ENCODE measurements at regions not wholly inside any gene's neighbourhood (a gene's known extent, or its start where the extent isn't known, plus 50 kb on each side); places are given as distances from the start of the nearest gene placed in this dataset.

DNA sequence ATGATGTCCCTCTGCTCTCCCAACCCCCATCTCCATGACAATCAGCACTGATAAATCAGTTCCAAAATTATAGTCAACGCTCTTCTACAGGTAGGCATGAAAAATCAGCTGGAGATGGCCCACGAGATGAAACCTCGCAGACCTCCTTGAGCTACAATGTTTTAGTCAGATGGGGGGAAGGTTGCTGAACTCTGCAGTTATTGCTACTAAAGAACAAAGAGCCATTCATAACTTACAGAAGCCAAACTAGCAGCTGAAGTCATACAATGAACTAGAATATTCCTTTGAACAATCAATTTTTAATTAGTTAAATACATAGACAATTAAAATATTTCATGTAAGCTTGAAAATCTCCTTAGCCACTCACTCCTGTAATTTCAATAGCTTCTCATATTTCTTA, 179.2 kb downstream of the NHLRC3 start:
- in situ Hi-C loops (cut with HindIII; ENCODE audit: low pct_ligation_motif_present, low pct_unique_long_range_greater_than_20kb, low sequenced_read_pairs), result no loop called here
- DNase-seq, result no peak

- in situ Hi-C loops (cut with HindIII; ENCODE audit: low pct_ligation_motif_present, low pct_unique_long_range_greater_than_20kb, low sequenced_read_pairs), result no loop called here
- DNase-seq, result no peak
Measured at GRCh38 chr13:39224671-39225240, 186.5 kb downstream of the NHLRC3 start.

- in situ Hi-C loops (cut with HindIII; ENCODE audit: low pct_ligation_motif_present, low pct_unique_long_range_greater_than_20kb, low sequenced_read_pairs), result no loop called here
- DNase-seq, result no peak
Measured at GRCh38 chr13:39225860-39226259, 187.6 kb downstream of the NHLRC3 start.

GRCh38 chr13:39226359-39226758, 188.1 kb downstream of the NHLRC3 start:
- DNase-seq, result no peak
- in situ Hi-C loops (cut with HindIII; ENCODE audit: low pct_ligation_motif_present, low pct_unique_long_range_greater_than_20kb, low sequenced_read_pairs), result no loop called here

GRCh38 chr13:39232401-39232980, 194.2 kb downstream of the NHLRC3 start:
- in situ Hi-C loops (cut with HindIII; ENCODE audit: low pct_ligation_motif_present, low pct_unique_long_range_greater_than_20kb, low sequenced_read_pairs), result no loop called here
- no peak for DNase-seq

- in situ Hi-C loops (cut with HindIII; ENCODE audit: low pct_ligation_motif_present, low pct_unique_long_range_greater_than_20kb, low sequenced_read_pairs), result no loop called here
- DNase-seq, result no peak
Measured at GRCh38 chr13:39232999-39233398, 194.7 kb downstream of the NHLRC3 start.

GRCh38 chr13:39233519-39233918, 195.3 kb downstream of the NHLRC3 start:
- in situ Hi-C loops (cut with HindIII; ENCODE audit: low pct_ligation_motif_present, low pct_unique_long_range_greater_than_20kb, low sequenced_read_pairs), result no loop called here
- no peak for DNase-seq

DNA sequence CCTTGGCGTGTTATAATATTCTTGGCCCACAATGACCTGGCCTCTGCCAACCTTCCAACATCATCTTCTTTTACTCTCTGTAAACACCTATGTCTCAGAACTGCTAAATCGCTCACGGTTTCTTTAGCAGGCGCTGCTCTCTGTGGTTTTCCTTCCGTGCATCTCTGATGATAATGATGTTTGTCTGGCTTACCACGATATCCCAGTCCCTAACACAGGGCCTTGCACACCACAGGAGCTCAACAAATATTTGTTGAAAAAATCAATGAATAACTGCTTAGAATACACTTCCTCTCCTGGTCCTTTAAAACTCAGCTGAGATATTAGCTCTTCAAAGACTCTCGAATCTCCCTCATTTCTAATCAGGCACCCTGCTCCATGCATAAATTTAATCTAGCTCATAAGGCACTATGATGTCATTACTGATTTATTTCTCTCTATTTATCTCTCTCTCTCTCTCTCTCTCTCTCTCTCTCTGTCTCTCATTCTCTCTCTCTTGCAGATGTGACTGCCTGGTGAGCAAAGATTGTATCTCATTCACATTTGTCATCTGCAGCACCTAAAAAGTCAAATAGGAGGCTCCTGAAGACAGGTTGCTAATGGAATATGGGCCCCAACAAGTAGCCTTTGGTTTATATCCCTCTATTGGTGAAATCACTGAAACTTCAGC, 206.4 kb downstream of the NHLRC3 start:
- in situ Hi-C loops (cut with HindIII; ENCODE audit: low pct_ligation_motif_present, low pct_unique_long_range_greater_than_20kb, low sequenced_read_pairs), result no loop called here
- no peak for DNase-seq

DNA sequence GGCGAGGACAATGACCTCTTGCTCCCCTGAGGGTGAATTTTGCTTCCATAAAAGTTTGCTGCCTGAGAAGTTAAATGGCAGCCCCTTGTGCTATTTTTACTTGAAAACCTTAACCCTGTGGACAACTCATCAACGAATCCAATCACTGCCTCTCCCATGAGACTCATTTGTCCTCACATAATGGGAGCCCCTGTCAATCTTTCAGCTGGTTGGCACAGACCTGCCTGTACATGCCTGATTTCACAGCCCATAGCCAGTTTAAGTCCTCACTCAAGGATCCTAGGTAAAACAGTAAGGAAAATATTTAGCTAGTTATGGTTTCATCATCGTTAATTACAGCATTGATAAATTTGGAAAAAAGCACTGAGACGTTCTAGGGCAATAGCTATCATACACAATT, 207.4 kb downstream of the NHLRC3 start:
- in situ Hi-C loops (cut with HindIII; ENCODE audit: low pct_ligation_motif_present, low pct_unique_long_range_greater_than_20kb, low sequenced_read_pairs), result no loop called here
- no peak for DNase-seq

- DNase-seq, result no peak
- in situ Hi-C loops (cut with HindIII; ENCODE audit: low pct_ligation_motif_present, low pct_unique_long_range_greater_than_20kb, low sequenced_read_pairs), result no loop called here
Measured at GRCh38 chr13:39249982-39250381, 211.7 kb downstream of the NHLRC3 start.

DNA sequence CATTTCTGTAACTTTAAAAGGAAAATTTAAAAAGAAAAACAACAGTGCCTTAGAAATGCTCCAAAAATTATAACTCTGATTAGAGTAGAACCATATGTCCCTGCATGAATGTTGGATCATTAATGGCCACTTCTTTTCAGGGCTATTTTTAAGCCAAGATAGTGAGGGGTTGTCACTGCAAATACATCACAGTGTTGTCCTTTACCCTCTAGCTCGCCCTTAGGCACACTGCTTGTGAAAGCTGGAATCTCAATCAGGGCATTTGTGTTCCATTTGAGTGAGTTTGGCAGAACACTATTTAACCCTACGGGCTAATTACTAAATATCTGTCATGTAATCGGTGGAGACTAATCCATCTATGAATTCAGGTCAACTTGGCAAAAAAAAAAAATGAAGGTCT, 212.2 kb downstream of the NHLRC3 start:
- in situ Hi-C loops (cut with HindIII; ENCODE audit: low pct_ligation_motif_present, low pct_unique_long_range_greater_than_20kb, low sequenced_read_pairs), result no loop called here
- no peak for DNase-seq

DNA sequence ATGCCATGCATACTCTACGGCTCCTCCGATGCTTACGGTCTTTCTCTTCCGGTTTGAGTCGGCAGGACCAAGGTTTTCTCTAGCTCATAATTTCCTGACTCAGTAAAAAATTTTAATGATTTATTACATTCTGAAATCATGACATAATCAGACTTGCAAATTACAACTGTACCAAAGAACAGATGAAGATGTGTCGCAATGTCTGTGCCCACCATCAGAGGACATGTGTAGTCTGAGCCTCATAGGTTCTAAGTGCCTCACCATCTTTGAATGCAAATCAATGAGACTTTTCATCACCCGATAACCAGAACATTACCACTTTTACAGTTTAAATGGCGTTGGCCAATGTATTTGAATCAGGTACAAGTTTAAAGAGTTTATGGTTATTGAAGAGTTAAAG, 213.1 kb downstream of the NHLRC3 start:
- DNase-seq, result no peak
- in situ Hi-C loops (cut with HindIII; ENCODE audit: low pct_ligation_motif_present, low pct_unique_long_range_greater_than_20kb, low sequenced_read_pairs), result no loop called here

DNA sequence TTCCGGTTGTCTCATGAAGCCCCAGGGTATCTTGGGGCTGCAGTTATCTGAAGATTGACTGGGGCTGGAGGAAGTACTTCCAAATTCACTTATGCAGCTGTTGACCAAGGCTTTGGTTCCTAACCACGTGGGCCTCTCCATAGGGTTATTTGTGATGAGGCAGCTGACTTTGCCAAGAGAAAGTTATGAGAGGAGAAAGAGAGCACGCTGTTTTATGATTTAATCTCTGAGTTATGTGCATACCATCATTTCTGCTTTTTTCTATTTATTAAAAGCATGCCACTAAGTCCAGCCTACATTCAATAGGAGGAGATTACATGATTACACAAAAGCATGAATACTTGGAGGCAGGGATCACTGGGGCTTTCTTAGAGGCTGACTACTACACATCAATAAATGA, 215.5 kb downstream of the NHLRC3 start:
- in situ Hi-C loops (cut with HindIII; ENCODE audit: low pct_ligation_motif_present, low pct_unique_long_range_greater_than_20kb, low sequenced_read_pairs), result no loop called here
- DNase-seq, result no peak

GRCh38 chr13:39254601-39255000, 216.3 kb downstream of the NHLRC3 start:
- in situ Hi-C loops (cut with HindIII; ENCODE audit: low pct_ligation_motif_present, low pct_unique_long_range_greater_than_20kb, low sequenced_read_pairs), result no loop called here
- no peak for DNase-seq

DNA sequence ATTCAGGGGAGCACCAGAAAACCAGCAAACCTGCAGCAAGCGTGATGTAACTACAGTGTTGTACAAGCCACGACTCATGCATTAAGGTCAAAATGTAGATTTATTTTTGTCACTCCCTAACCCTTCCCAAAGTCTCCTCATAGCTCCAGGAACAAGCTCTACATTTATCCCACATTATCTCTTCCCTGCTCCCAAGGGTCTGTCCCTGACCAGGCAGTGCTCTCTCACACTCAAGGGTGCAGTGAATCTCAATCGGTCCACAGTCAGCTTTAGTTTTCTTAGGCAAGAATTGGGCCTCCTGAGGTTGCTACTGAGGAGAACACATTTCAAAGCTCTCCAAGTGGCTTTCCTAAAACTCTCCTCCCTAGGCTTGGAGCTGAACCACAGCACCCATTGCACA, 219.4 kb downstream of the NHLRC3 start:
- DNase-seq, result no peak
- in situ Hi-C loops (cut with HindIII; ENCODE audit: low pct_ligation_motif_present, low pct_unique_long_range_greater_than_20kb, low sequenced_read_pairs), result no loop called here

- DNase-seq, result no peak
- in situ Hi-C loops (cut with HindIII; ENCODE audit: low pct_ligation_motif_present, low pct_unique_long_range_greater_than_20kb, low sequenced_read_pairs), result no loop called here
Measured at GRCh38 chr13:39259371-39260140, 221.3 kb downstream of the NHLRC3 start.

- peak; percentile 27 for DNase-seq
- in situ Hi-C loops (cut with HindIII; ENCODE audit: low pct_ligation_motif_present, low pct_unique_long_range_greater_than_20kb, low sequenced_read_pairs), result no loop called here
Measured at GRCh38 chr13:39263033-39263432, 224.8 kb downstream of the NHLRC3 start.

GRCh38 chr13:39263531-39263930, 225.3 kb downstream of the NHLRC3 start:
- in situ Hi-C loops (cut with HindIII; ENCODE audit: low pct_ligation_motif_present, low pct_unique_long_range_greater_than_20kb, low sequenced_read_pairs), result no loop called here
- DNase-seq, result no peak

DNA sequence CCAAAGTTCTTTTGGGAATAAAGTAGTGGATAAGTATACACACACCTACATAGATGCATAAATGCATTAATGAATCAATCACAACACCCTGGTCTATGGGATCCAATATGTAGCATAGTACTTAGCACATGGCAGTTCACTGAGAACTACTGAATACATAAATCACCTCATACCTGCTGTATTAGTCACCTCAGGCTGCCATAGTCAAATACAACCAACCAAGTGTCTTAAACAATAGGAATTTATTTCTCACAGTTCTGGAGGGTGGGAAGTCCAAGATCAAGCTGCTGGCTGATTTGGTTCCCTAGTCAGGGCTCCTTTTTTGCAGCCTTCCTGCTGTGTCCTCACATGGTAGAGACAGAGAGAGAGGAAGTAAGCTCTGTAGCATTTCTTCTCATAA, 228.2 kb downstream of the NHLRC3 start:
- in situ Hi-C loops (cut with HindIII; ENCODE audit: low pct_ligation_motif_present, low pct_unique_long_range_greater_than_20kb, low sequenced_read_pairs), result no loop called here
- DNase-seq, result no peak

DNA sequence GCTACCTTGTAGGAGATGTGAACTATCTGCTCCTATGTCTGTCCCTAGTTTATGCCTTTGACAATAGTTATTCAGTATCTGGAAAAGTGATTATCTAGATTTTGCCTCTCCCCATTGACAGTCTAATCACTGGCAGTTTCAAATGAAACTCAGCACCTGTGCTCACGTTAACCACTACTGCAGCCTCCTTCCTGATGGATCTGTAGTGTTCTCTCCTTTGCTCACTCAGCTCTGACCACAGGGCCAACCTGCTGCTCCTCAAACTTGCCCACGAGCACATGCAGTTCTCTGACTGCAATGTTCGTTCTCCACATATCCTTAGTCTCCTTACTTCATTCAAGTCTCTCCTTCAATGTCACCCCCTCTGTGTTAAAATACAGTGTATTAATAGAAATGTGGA, 230.1 kb downstream of the NHLRC3 start:
- in situ Hi-C loops (cut with HindIII; ENCODE audit: low pct_ligation_motif_present, low pct_unique_long_range_greater_than_20kb, low sequenced_read_pairs), result no loop called here
- DNase-seq, result no peak
